GM18870 (cell line): ENCODE measurements at regions not wholly inside any gene's neighbourhood (a gene's known extent, or its start where the extent isn't known, plus 50 kb on each side); places are given as distances from the start of the nearest gene placed in this dataset.

Source experiments
- ATAC-seq: cut with Tn5 transposase; IDR thresholded peaks from one replicate; pipeline ENCODE4 v1.9.1; 2021; ENCODE audit warnings: moderate library complexity; ENCODE audit not compliant: unreplicated experiment

- no peak for ATAC-seq
These were observed 839.1 kb upstream of the ADGRL2 start for GRCh38 chr1:80961464-80962190.

- no peak for ATAC-seq
These were observed 867.4 kb upstream of the ADGRL2 start for GRCh38 chr1:80933346-80933745.

- no peak for ATAC-seq
These were observed 869.6 kb upstream of the ADGRL2 start for GRCh38 chr1:80931178-80931577.

GRCh38 chr1:80929868-80930508 is 870.7 kb upstream of the ADGRL2 start:
- no peak for ATAC-seq

GRCh38 chr1:80926531-80926930 is 874.2 kb upstream of the ADGRL2 start:
- no peak for ATAC-seq

GRCh38 chr1:80925130-80925805 is 875.5 kb upstream of the ADGRL2 start:
- ATAC-seq = no peak

- ATAC-seq = no peak
These were observed 876.4 kb upstream of the ADGRL2 start for GRCh38 chr1:80924290-80924689.

- no peak for ATAC-seq
These were observed 877.8 kb upstream of the ADGRL2 start for GRCh38 chr1:80922906-80923305.

- ATAC-seq = no peak
These were observed 881.3 kb upstream of the ADGRL2 start for GRCh38 chr1:80919426-80919825.

GRCh38 chr1:80918380-80918779 is 882.4 kb upstream of the ADGRL2 start:
- ATAC-seq = no peak

- ATAC-seq = no peak
These were observed 882.9 kb upstream of the ADGRL2 start for GRCh38 chr1:80917826-80918225.

GRCh38 chr1:80917225-80917624 is 883.5 kb upstream of the ADGRL2 start:
- ATAC-seq = no peak

- ATAC-seq = no peak
These were observed 885.2 kb upstream of the ADGRL2 start for GRCh38 chr1:80915491-80915890.

GRCh38 chr1:80910426-80910825 is 890.3 kb upstream of the ADGRL2 start:
- no peak for ATAC-seq

- no peak for ATAC-seq
These were observed 891.5 kb upstream of the ADGRL2 start for GRCh38 chr1:80909172-80909784.

GRCh38 chr1:80896781-80897356 is 903.9 kb upstream of the ADGRL2 start:
- ATAC-seq = no peak

- ATAC-seq = no peak
These were observed 905.8 kb upstream of the ADGRL2 start for GRCh38 chr1:80894921-80895320.

GRCh38 chr1:80893115-80893514 is 907.6 kb upstream of the ADGRL2 start:
- ATAC-seq = no peak

GRCh38 chr1:80892539-80892938 is 908.2 kb upstream of the ADGRL2 start:
- no peak for ATAC-seq

GRCh38 chr1:80891871-80892270 is 908.9 kb upstream of the ADGRL2 start:
- no peak for ATAC-seq

- ATAC-seq = no peak
These were observed 918.2 kb upstream of the ADGRL2 start for GRCh38 chr1:80882553-80882952.
